ENCODE measurements at regions not wholly inside any gene's neighbourhood (a gene's known extent, or its start where the extent isn't known, plus 50 kb on each side); places are given as distances from the start of the nearest gene placed in this dataset.
A peak's percentile ranks its signal among the peaks of the same experiment; 100 is the strongest.

DNA sequence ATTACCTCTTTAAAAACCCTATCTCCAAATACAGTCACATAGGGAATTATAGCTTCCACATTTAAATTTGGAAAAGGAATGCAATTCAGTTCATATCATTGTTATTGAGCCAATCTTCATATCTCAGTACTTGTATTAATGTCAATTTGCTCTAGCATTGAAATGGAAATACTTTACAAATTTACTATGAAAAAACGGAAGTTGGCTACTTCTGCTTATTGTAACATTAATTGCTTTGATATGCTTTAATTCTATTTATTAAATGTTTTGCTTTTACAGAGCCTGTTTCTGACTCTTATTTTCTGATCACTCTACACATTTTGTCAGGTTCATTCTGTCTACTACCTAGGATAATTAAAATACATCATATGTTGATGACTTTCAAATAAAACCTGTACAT lies 412.6 kb downstream of the KCNJ3 start:
- DNase-seq (ENCODE audit: low read depth in 4 of 4, low spot score in 2 of 4), result no peak

DNA sequence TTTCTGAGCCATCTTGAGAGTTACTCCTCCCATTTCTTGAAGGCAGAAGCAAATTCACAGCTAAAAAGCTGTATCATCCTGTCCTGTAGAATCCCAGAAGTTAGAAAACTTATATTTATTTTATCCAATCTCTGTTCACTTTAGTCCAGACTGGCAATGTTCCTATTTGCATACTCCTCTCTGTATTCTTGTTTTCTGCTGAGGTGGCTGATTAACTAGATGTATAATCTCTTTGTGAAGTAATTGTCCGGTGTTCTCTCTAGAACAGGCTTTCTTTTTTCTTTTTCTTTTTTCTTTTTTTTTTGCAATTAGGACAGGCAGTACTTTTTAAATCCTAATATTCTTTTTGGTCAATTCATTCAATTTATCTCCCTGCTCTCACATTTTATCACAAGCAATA lies 411.0 kb downstream of the KCNJ3 start:
- no peak for DNase-seq (ENCODE audit: low read depth in 4 of 4, low spot score in 2 of 4)

DNA sequence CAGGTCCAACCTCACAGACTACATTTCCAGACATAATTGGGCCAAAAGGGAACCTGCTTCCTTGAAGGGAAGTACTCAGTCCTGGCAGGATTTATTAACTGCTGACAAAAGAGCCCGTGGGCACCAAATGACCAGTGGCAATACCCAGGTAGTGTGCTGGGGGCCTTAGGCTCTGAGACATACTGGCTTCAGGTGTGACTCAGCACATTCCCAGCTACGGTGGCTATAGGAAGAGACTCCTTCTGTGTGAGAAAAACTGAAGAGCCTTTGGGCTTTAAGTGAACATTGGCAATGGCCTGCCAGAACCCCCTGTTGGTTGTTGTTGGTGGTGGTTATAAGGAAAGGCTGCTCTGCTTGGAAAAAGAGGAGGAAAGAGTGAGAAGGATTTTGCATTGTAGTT lies 401.8 kb downstream of the KCNJ3 start:
- no peak for DNase-seq (ENCODE audit: low read depth in 4 of 4, low spot score in 2 of 4)

DNA sequence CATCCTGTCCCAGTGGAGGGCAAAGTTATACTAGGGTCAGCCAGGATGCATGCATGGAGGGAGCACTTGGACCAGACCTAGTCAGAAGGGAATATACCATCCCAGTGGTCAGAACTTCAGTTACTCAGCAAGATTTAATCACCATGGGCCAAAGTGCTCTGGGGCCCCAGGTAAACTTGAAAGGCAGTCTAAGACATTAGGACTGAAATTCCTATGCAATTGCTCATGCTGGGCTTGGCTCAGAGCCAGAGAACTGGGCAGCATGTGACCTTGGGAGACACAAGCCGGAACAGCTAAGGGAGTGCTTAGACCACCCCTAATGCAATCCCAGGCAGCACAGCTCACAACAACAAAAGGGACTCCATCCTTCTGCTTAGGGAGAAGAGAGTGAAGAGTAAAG lies 401.3 kb downstream of the KCNJ3 start:
- peak in 1 of 4 donors; percentile 2 for DNase-seq (ENCODE audit: low read depth in 4 of 4, low spot score in 2 of 4)

DNA sequence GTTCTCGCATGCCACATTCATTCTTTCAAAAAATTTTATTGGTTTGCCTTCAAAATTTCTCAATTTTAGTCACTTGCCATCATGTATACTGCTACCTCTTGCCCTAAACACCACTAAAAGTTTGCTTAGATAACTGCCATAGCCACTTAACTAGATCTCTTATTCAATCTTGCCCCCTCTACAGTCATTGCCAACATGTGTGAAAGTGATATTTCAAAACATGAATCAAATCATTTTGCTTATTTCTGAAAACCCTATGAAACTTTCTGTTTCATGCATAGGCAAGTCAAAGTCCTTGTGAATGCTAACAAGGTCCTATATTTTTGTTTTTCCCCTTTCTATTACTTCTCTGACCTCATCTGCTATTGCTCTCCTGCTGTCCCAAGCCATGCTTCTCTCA lies 397.1 kb downstream of the KCNJ3 start:
- no peak for DNase-seq (ENCODE audit: low read depth in 4 of 4, low spot score in 2 of 4)

DNA sequence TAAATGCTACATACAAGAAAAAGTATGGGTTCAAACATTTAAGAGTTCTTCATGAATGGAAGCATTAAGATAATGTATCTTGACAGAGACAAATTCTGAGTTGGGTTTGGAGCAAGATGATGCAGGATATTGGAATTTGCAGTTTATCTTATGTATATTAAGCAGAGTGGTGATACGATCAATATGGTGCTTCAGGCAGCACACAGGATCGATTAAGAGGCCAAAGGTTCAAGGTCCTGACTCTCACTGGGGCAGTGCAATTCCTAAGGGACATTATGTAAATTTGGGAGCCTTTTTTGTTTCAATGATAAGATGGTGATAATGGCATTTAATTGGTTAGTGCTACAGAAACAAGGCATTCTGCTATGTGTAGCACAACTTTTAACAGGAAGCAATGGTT lies 381.9 kb downstream of the KCNJ3 start:
- DNase-seq (ENCODE audit: low read depth in 4 of 4, low spot score in 2 of 4), result no peak

DNA sequence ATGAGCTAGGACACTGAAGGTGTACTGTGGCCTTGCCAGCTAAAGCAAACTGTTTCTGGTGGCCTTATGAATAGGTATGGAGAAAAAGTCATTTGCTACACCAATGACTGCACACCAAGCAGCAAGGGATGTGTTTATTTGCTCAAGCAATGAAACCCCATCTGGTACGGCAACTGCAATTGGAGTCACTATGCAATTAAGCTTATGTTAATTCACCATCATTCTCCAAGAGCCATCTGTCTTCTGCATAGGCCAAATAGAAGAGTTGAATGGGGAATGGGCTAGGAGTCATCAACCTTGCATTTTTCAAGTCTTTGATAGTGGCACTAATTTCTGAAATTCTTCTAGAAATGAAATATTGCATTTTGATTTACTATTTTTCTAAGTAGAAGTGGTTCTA lies 372.0 kb downstream of the KCNJ3 start:
- DNase-seq (ENCODE audit: low read depth in 4 of 4, low spot score in 2 of 4), result no peak

DNA sequence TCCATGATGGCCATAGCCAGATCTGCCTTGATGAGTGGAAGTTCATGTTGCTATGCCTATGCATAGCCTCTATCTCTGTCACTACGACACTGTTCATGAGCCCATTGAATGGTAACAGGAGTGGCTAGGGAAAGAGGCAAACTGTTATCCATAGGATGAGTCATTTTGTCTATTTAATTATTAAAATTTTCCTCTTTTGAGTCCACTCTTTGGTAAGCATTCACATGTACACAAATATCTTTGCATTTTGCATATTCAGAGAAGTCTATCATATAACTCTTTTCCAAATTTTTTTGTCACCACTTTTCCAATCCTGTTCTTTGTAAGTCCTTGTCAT lies 364.4 kb downstream of the KCNJ3 start:
- DNase-seq (ENCODE audit: low read depth in 4 of 4, low spot score in 2 of 4), result no peak

DNA sequence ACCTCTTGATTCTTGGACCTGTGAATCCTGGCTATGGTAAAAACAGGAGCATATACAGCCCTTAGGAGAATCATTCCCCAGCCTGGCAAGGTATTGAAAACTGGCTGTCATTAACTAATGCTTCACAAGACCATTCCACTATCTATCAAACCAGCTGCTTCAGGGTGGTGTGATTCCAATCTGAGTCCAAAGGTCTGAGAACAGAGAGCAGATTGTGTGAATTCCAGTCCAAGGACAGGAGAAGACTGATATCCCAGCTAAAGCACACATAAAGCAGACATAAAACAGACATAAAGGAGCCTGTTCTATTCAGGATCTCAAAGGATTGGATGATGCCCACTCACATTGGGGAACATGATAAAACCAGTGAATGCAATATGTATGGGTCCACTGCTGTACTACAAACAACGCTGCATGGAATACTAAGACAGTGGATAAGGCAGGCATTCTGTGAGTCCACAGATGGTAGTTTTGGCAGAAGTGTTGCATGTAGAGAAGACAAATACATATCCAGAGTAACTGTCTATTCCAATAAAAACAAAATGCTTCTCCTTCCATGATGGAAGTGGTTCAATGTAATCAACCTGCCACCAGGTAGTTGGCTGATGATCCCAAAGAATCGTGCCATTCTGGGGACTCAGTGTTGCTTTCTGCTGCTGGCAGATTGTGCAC lies 363.9 kb downstream of the KCNJ3 start:
- no peak for DNase-seq (ENCODE audit: low read depth in 4 of 4, low spot score in 2 of 4)

DNA sequence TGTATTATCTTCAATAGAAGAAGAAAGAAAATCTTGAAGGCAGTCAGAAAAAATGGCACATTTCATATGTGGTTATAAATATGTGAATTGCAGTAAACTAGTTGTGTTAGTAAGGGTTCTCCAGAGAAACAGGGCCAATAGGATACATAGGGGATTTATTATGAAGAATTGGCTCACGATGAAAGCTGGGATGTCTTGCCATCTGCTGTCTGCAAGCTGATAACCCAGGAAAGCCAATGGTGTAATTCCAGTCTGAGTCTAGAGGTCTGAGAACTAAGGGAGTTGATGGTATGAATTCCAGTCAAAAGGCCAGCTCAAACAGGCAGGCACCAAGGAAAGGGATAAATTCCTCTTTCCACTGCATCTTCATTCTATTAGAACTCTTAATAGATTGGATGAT lies 362.4 kb downstream of the KCNJ3 start:
- DNase-seq (ENCODE audit: low read depth in 4 of 4, low spot score in 2 of 4), result no peak

DNA sequence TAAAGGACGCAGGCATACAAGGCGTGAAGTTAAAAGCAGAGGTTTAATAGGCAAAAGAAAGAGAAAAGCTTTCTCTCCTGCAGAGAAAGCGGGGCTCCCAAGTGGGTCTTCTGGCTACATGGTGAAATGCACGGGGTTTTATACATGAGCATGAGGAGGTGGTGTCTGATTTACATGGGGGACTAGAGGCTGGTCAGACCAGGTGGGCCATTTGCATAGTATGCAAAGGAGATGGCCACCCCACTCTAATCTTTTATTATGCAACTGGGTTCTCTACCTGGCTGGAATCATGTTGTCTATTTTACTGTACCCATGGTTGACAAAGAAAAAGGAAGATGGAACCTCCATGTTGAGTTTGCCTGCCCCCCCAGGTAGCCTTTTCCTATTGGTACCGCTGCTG lies 356.2 kb downstream of the KCNJ3 start:
- no peak for DNase-seq (ENCODE audit: low read depth in 4 of 4, low spot score in 2 of 4)

DNA sequence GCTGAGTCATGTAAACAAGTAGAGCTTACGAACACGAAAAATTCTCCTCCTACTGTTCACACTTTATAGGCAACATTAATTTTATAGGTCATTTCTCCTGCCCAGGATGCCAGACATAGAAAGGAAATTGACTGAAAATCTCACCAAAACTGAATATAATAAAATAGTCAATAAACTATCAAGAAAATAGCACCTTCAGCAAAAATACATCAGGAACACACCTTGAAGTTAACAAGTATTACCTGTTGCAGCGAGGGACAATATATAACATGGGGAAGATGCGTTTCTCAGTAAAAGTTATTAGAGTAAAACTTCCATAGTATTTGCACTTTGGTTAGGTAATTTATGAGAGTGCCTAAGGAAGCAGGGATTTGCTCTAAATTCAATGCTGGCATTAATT lies 344.6 kb downstream of the KCNJ3 start:
- DNase-seq (ENCODE audit: low read depth in 4 of 4, low spot score in 2 of 4), result no peak

DNA sequence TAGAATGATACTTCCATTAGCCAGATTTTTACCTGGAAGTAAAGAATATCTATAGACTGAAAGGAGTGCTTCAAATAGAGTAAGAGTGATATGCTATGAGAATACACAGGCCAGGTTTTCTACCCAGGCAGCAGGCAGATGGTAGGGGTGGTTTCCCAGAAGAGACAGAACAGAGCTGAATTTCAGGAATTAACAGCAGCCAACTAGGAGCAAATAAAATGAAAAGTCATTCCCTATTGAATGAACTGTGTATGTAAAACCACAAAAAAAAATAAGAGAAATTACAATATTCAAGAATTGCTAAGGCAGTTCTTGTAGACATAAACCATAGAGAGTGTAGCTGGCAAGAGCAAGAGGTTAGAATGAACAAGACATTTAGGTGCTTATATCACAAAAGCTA lies 336.8 kb downstream of the KCNJ3 start:
- DNase-seq (ENCODE audit: low read depth in 4 of 4, low spot score in 2 of 4), result no peak

DNA sequence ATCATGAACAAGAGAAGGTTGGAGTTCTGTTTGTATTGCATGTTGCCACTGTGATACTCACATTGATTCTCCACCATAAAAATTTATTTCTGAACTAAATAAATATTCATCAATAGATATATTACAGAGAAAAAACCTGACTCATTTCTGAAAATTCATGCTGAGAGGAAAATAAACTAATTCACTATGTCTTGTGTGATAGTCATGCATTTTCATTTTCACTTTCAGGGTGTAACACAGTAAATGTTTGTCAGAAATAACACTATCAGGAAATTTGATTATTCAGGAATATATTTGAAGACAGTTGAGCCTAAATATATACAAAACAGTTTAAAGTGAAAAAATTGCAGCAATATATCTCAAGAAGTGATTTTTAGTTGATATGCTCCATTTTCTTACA lies 335.2 kb downstream of the KCNJ3 start:
- DNase-seq (ENCODE audit: low read depth in 4 of 4, low spot score in 2 of 4), result no peak

DNA sequence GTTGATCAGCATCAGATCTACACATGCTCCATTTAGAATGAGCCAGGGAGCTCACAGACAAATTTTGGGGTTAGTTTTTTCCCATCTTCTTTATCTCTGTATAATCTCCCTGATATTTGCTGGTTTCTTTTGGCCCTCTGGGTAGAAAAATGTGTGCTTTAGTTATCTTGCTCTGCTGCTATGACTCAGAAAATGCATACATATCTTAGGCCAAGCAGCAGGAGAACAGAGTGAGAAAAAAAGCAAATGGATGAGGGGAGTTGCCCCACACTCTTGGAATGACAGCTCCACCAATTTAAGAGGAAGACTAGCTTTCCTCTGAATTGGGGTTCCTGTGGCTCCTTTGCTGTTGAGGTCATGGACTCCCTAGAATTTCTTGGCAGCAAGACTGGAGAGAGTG lies 331.8 kb downstream of the KCNJ3 start:
- DNase-seq (ENCODE audit: low read depth in 4 of 4, low spot score in 2 of 4), result no peak

DNA sequence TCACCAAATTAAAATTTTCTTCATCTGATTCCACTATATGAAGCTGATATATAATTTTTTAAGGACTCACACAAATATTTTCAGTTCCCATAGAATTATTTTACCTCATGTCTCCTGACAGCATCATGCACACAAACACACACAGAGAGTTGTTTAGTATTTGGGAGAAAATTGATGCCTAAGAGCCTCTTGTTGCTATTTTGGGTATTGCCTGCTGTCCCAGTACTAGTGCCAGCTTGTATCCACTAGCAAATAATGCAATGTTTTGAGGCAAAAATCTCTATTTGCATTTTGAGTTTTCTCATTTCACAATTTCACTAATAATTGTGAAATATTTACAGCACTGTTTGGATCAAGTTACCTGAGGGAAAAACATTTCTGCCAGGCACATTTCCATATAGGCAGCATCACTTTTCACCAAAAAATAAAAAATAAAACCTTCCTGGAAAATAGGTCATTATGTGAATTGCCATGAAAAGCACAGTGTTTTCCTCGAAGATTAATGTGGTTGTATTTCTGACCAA lies 328.2 kb downstream of the KCNJ3 start:
- DNase-seq (ENCODE audit: low read depth in 4 of 4, low spot score in 2 of 4), result no peak

DNA sequence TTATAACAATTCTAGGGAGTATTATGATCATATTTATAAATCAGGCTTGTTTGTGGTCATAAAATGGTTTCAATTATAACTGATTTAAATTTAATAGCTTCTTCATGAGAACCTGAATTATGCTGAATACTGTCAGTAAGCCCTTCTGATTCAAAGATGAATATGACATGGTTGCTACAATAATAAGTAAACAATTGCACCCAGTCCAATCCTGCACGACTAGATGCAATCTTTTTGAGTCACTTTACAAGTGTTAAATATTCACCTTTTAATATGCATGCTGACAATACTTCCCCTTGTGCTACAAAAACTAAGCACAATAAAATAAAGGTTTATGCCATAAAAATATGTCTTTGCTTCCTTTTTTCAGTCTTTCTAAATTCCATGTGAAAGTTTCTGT lies 325.2 kb downstream of the KCNJ3 start:
- DNase-seq (ENCODE audit: low read depth in 4 of 4, low spot score in 2 of 4), result no peak

DNA sequence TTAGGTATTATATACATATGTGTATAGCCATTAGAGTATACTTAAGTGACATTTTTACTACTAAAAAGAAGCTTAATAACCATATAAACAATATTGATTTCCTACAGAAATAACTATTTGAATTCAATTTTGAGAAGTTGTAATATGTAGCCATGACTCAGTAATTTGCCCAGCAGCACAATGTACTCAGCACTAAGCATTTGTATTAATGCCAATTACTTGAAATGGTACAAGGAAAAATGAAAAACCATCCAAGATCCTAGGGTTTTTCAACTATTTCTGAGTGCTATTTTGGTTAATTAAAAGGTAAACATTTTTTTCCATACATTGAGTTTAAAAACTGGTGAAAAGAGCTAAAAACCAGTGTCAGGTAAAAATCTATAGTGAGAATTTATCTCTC lies 324.0 kb downstream of the KCNJ3 start:
- no peak for DNase-seq (ENCODE audit: low read depth in 4 of 4, low spot score in 2 of 4)

DNA sequence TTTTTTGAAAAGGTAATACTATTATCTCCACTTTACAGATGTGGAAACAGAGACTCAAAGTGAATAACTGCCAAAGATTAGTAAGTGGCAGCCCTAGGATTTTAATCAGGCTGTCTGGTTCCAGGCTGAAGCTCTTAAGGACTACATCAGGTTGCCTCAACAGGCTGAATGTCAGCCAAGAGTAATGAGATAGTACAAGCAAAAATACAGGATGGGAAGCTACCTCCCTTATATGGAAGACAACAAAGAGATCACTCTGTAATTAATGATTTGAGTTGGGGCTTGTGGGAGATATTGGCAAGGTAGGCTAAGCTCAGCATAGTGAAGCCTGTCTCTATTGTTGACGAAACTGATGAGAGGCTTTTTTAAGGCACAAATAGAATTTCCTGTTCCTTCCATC lies 323.1 kb downstream of the KCNJ3 start:
- DNase-seq (ENCODE audit: low read depth in 4 of 4, low spot score in 2 of 4), result no peak

DNA sequence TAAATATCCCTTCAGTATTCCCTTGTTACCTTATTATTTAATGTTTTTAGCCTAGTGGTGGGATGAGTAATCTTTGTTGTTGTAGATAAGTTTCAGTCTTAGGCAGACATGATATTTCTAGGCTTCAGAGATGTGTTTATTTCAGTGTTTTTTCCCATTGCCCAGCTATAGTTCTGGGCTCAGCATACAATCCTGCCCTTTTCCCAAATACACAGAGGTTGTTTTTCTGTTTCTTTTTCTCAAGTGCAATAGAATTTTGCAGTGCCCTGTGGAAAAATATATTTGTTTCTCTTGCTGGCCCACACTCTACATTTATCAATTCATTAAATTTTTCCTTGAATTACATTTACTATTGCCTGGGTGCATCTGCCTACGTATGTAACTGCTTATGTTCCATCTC lies 321.8 kb downstream of the KCNJ3 start:
- DNase-seq (ENCODE audit: low read depth in 4 of 4, low spot score in 2 of 4), result no peak

DNA sequence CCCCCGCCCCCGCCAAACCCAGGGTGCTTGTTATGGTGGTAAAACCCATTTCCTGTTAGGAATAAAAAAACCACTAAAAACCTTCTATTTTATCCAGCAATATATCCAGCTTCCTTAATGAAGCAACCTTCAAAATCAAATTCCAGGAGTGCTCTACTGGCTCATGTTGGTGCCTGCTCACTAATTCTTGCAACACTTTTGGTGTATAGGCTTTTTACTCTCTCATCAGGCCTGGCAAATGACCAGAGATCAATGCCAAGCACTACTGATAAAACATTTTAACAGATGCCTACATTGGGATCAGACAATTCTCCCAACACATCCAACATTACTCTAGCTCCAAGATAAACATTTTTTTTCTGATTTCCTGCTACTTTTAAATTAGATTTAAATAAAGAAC lies 312.4 kb downstream of the KCNJ3 start:
- DNase-seq (ENCODE audit: low read depth in 4 of 4, low spot score in 2 of 4), result no peak

DNA sequence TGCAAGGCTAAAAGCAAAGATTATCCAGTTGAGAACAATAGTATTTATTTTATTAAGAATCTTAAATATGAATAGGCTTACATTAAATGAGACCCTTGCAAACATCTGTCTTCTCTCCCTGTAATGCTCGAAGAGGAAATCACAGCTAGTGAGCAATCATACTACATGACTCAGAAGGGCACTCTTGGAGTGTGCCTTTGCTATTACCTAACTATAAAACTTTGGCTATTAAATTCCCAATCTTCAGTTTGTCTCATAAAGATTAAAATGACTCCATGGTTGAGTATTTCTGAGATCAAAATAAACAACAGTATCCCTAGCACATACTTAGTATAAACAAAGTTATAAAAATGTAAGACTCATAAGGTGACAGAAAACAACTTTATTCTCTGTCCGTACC lies 296.9 kb downstream of the KCNJ3 start:
- DNase-seq (ENCODE audit: low read depth in 4 of 4, low spot score in 2 of 4), result no peak

DNA sequence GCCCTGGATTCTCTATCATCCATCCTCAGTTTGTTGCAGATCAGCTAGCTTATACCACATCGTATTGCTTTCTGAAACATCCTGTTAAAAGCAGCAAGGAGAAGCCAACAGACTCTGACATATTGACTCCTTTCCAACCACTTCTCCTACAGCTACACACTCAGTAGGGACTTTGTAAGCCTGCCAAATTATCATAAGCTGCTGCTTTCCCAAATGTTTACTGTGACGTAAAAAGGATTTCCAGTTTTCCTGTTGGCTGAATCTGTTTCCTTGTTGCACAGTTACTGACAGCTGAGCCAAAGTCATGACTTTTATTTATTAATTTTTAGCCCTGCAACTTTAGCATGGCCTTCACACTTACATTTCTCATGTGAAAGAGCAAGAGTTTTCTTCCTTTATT lies 294.3 kb downstream of the KCNJ3 start:
- peak in 2 of 4 donors; percentile 3 for DNase-seq (ENCODE audit: low read depth in 4 of 4, low spot score in 2 of 4)
